K562 (cell line): ENCODE measurements at regions not wholly inside any gene's neighbourhood (a gene's known extent, or its start where the extent isn't known, plus 50 kb on each side); places are given as distances from the start of the nearest gene placed in this dataset.
A peak's percentile ranks its signal among the peaks of the same experiment; 100 is the strongest.

Experiments used
- EP300 ChIP-seq: IDR thresholded peaks from 2 replicates; pipeline ENCODE4 v1.6.1; 2012; ENCODE audit warnings: low read length, improper control_type of control experiment
- GATA2 ChIP-seq: sonication (generic); formaldehyde crosslinking; IDR thresholded peaks from 2 replicates; pipeline ENCODE4 v1.4.0; 2020; ENCODE audit warnings: mild to moderate bottlenecking, missing genetic modification reagents
- GATAD2B ChIP-seq: fragments of 450-650 bp; IDR thresholded peaks from 2 replicates; pipeline ENCODE4 v1.6.1; 2017; ENCODE audit warnings: mild to moderate bottlenecking, borderline replicate concordance
- NONO ChIP-seq, 2 experiments: fragments of 200-400 bp in 1 of 2; fragments of 450-650 bp in 1 of 2; formaldehyde crosslinking in 1 of 2; IDR thresholded peaks; 2 replicates each; pipeline ENCODE4 v1.6.1; 2017; ENCODE audit warnings: low read depth in 2 of 2, mild to moderate bottlenecking in 2 of 2, moderate library complexity in 2 of 2, low read length in 1 of 2
- POLR2A ChIP-seq: fragments of 450-650 bp; conservative IDR thresholded peaks from 2 replicates; pipeline ENCODE4 v1.6.1; 2016
- POU5F1 ChIP-seq: fragments of 150-350 bp; IDR thresholded peaks from 2 replicates; pipeline ENCODE4 v1.6.1; 2014; ENCODE audit warnings: borderline replicate concordance, low read length, low read depth, mild to moderate bottlenecking; ENCODE audit not compliant: partially characterized antibody
- RAD51 ChIP-seq: fragments of 450-650 bp; IDR thresholded peaks from 2 replicates; pipeline ENCODE4 v1.7.1; 2016; ENCODE audit warnings: low read depth, mild to moderate bottlenecking, borderline replicate concordance
- SMARCE1 ChIP-seq: fragments of 450-650 bp; IDR thresholded peaks from 2 replicates; pipeline ENCODE4 v1.7.1; 2016; ENCODE audit warnings: mild to moderate bottlenecking
- TAF15 ChIP-seq: fragments of 200-400 bp; formaldehyde crosslinking; IDR thresholded peaks from 2 replicates; pipeline ENCODE4 v1.6.1; 2017; ENCODE audit warnings: mild to moderate bottlenecking, low read depth, low read length, moderate library complexity
- ZBTB8A ChIP-seq: fragments of 450-650 bp; IDR thresholded peaks from 2 replicates; pipeline ENCODE4 v1.6.1; 2018; ENCODE audit warnings: mild to moderate bottlenecking, moderate library complexity; ENCODE audit not compliant: partially characterized antibody
- ZC3H11A ChIP-seq: IDR thresholded peaks from 2 replicates; pipeline ENCODE4 v1.6.1; 2012; ENCODE audit warnings: low read depth, low read length, improper control_type of control experiment
- ZNF57 ChIP-seq: fragments of 450-650 bp; formaldehyde crosslinking; IDR thresholded peaks from 2 replicates; pipeline ENCODE4 v1.4.0; 2020; ENCODE audit warnings: mild to moderate bottlenecking, moderate library complexity
- ZNF785 ChIP-seq: fragments of 250-450 bp; sonication (Bioruptor Pico); IDR thresholded peaks from 2 replicates; pipeline ENCODE4 v1.4.0; 2020; ENCODE audit warnings: mild to moderate bottlenecking
- TF ChIP-seq, protein P1 (sequence below), 2 experiments: IDR thresholded peaks; 2 replicates each; pipeline ENCODE4 v1.6.1; 2012; ENCODE audit warnings: improper control_type of control experiment in 2 of 2, low read depth in 2 of 2, low read length in 2 of 2, borderline replicate concordance in 1 of 2
- TF ChIP-seq, protein P2 (sequence below): IDR thresholded peaks from 2 replicates; pipeline ENCODE4 v1.6.1; 2011; ENCODE audit warnings: borderline replicate concordance, low read depth, mild to moderate bottlenecking, moderate library complexity, low read length; ENCODE audit not compliant: insufficient read depth, poor library complexity, severe bottlenecking
- TF ChIP-seq, protein P3 (sequence below): fragments of 450-650 bp; IDR thresholded peaks from 2 replicates; pipeline ENCODE4 v1.6.1; 2016; ENCODE audit warnings: low read depth

DNA sequence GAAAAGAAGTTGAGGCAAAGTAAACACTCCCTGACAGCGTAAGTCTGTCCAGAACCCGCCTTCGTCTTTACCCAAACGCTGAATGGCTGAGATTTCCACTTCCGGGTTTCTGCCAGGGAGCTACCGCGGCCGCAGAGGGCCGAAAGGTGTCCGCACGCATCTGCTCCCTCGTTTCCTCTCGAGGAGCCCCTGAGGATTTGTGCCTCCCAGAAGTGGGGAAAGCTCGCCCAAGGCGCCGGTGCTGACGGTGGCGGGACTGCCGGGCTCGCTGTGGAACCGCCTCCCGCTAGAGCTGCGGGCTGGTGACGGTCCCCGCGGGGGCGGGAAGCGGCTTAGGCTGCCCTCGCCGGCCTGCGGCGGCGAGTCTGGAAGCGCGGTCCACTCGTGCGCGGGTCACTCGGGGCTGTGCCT lies 1760.2 kb upstream of the DEFB115 start (continued):
- TF ChIP-seq NONO (IDR thresholded peaks at IDR 0.05; ENCODE audit: low read depth in 2 of 2, low read length in 1 of 2) (no peak), POLR2A (0 out of 2 replicates have a peak, but pooled peaks have one; percentile 49), GATAD2B (no peak), ZBTB8A (no peak), POU5F1 (peak; percentile 54), TAF15 (no peak), ZNF57 (no peak), SMARCE1 (no peak), EP300 (no peak), GATA2 (CRISPR knock-in tag) (no peak), ZC3H11A (no peak), RAD51 (no peak), ZNF785 (CRISPR knock-in tag) (no peak)
- TF ChIP-seq, protein P1, sequence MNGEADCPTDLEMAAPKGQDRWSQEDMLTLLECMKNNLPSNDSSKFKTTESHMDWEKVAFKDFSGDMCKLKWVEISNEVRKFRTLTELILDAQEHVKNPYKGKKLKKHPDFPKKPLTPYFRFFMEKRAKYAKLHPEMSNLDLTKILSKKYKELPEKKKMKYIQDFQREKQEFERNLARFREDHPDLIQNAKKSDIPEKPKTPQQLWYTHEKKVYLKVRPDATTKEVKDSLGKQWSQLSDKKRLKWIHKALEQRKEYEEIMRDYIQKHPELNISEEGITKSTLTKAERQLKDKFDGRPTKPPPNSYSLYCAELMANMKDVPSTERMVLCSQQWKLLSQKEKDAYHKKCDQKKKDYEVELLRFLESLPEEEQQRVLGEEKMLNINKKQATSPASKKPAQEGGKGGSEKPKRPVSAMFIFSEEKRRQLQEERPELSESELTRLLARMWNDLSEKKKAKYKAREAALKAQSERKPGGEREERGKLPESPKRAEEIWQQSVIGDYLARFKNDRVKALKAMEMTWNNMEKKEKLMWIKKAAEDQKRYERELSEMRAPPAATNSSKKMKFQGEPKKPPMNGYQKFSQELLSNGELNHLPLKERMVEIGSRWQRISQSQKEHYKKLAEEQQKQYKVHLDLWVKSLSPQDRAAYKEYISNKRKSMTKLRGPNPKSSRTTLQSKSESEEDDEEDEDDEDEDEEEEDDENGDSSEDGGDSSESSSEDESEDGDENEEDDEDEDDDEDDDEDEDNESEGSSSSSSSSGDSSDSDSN (IDR thresholded peaks at IDR 0.05; ENCODE audit: borderline replicate concordance in 1 of 2, low read depth in 2 of 2, low read length in 2 of 2) = peak; percentile 51 to 58; a peak in 1 of 4 replicates
- TF ChIP-seq, protein P2, sequence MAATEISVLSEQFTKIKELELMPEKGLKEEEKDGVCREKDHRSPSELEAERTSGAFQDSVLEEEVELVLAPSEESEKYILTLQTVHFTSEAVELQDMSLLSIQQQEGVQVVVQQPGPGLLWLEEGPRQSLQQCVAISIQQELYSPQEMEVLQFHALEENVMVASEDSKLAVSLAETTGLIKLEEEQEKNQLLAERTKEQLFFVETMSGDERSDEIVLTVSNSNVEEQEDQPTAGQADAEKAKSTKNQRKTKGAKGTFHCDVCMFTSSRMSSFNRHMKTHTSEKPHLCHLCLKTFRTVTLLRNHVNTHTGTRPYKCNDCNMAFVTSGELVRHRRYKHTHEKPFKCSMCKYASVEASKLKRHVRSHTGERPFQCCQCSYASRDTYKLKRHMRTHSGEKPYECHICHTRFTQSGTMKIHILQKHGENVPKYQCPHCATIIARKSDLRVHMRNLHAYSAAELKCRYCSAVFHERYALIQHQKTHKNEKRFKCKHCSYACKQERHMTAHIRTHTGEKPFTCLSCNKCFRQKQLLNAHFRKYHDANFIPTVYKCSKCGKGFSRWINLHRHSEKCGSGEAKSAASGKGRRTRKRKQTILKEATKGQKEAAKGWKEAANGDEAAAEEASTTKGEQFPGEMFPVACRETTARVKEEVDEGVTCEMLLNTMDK = no peak
- TF ChIP-seq, protein P3, sequence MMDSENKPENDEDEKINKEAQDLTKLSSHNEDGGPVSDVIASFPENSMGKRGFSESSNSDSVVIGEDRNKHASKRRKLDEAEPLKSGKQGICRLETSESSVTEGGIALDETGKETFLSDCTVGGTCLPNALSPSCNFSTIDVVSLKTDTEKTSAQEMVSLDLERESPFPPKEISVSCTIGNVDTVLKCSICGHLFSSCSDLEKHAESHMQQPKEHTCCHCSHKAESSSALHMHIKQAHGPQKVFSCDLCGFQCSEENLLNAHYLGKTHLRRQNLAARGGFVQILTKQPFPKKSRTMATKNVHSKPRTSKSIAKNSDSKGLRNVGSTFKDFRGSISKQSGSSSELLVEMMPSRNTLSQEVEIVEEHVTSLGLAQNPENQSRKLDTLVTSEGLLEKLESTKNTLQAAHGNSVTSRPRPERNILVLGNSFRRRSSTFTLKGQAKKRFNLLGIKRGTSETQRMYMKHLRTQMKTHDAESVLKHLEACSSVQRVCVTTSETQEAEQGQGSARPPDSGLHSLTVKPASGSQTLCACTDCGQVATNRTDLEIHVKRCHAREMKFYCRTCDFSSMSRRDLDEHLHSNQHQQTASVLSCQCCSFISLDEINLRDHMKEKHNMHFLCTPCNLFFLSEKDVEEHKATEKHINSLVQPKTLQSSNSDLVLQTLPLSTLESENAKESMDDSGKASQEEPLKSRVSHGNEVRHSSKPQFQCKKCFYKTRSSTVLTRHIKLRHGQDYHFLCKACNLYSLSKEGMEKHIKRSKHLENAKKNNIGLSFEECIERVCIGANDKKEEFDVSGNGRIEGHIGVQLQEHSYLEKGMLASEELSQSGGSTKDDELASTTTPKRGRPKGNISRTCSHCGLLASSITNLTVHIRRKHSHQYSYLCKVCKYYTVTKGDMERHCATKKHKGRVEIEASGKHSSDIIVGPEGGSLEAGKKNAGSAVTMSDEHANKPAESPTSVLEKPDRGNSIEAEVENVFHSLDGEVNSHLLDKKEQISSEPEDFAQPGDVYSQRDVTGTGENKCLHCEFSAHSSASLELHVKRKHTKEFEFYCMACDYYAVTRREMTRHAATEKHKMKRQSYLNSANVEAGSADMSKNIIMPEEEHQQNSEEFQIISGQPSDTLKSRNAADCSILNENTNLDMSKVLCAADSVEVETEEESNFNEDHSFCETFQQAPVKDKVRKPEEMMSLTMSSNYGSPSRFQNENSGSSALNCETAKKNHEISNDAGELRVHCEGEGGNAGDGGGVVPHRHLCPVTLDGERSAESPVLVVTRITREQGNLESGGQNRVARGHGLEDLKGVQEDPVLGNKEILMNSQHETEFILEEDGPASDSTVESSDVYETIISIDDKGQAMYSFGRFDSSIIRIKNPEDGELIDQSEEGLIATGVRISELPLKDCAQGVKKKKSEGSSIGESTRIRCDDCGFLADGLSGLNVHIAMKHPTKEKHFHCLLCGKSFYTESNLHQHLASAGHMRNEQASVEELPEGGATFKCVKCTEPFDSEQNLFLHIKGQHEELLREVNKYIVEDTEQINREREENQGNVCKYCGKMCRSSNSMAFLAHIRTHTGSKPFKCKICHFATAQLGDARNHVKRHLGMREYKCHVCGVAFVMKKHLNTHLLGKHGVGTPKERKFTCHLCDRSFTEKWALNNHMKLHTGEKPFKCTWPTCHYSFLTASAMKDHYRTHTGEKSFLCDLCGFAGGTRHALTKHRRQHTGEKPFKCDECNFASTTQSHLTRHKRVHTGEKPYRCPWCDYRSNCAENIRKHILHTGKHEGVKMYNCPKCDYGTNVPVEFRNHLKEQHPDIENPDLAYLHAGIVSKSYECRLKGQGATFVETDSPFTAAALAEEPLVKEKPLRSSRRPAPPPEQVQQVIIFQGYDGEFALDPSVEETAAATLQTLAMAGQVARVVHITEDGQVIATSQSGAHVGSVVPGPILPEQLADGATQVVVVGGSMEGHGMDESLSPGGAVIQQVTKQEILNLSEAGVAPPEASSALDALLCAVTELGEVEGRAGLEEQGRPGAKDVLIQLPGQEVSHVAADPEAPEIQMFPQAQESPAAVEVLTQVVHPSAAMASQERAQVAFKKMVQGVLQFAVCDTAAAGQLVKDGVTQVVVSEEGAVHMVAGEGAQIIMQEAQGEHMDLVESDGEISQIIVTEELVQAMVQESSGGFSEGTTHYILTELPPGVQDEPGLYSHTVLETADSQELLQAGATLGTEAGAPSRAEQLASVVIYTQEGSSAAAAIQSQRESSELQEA = peak; percentile 89
